Right atrium auricular region (tissue), 2 donors: ENCODE measurements at regions not wholly inside any gene's neighbourhood (a gene's known extent, or its start where the extent isn't known, plus 50 kb on each side); places are given as distances from the start of the nearest gene placed in this dataset.

ENCODE experiments used
- DNase-seq: peaks from one replicate; pipeline ENCODE4 v3.0.0-alpha.2; 2019; ENCODE audit warnings: low spot score
- H3K27ac ChIP-seq, 2 donors: fragments of 200-600 bp; sonication (generic); 1 replicate in 1 of 2; 2 replicates in 1 of 2; pipeline ENCODE4 v1.5.1; 2016 to 2019
- H3K27me3 ChIP-seq, 2 donors: fragments of 200-600 bp; sonication (generic); one replicate each; pipeline versions ENCODE4 v1.5.1 to v1.6.0; 2017 to 2019
- H3K36me3 ChIP-seq: fragments of 200-600 bp; sonication (generic); one replicate; pipeline ENCODE4 v1.5.1; 2016
- H3K4me1 ChIP-seq, 2 donors: fragments of 200-600 bp; sonication (generic); one replicate each; pipeline versions ENCODE4 v1.5.1 to v1.6.0; 2017 to 2019
- H3K4me3 ChIP-seq, 2 donors: fragments of 200-600 bp; sonication (generic); 1 replicate in 1 of 2; 2 replicates in 1 of 2; pipeline ENCODE4 v1.5.1; 2017 to 2019; ENCODE audit warnings: mild to moderate bottlenecking in 1 of 2, moderate library complexity in 1 of 2
- H3K9me3 ChIP-seq, 2 donors: fragments of 200-600 bp; sonication (generic); one replicate each; pipeline ENCODE4 v1.5.1; 2019
- CTCF ChIP-seq, 2 donors: fragments of 200-600 bp; sonication (generic); IDR thresholded peaks; one replicate each; pipeline ENCODE4 v1.5.1; 2019; ENCODE audit warnings: antibody characterized with exemption in 2 of 2

GRCh38 chr22:22072169-22072836 is 89.7 kb upstream of the TOP3B start:
- Histone ChIP-seq H3K4me3 (no peak overlapping the region), H3K27me3 (no peaks in the 10 kb centered on the region), H3K9me3 (no peaks in the 10 kb centered on the region), H3K36me3 (no peaks in the 10 kb centered on the region), H3K27ac (no peak overlapping the region), H3K4me1 (no peaks in the 10 kb centered on the region)
- no peak for DNase-seq
- TF ChIP-seq CTCF (IDR thresholded peaks at IDR 0.05), result no peak

GRCh38 chr22:22071455-22071854 is 88.9 kb upstream of the TOP3B start:
- H3K36me3 ChIP-seq, result no peaks in the 10 kb centered on the region
- DNase-seq, result no peak
- no peak overlapping the region for H3K27ac ChIP-seq
- no peaks in the 10 kb centered on the region for H3K27me3 ChIP-seq
- H3K4me1 ChIP-seq, result no peaks in the 10 kb centered on the region
- no peaks in the 10 kb centered on the region for H3K9me3 ChIP-seq
- no peak for TF ChIP-seq CTCF (IDR thresholded peaks at IDR 0.05)
- no peak overlapping the region for H3K4me3 ChIP-seq

- no peak overlapping the region for H3K4me3 ChIP-seq
- no peaks in the 10 kb centered on the region for H3K27me3 ChIP-seq
- DNase-seq, result no peak
- no peaks in the 10 kb centered on the region for H3K36me3 ChIP-seq
- TF ChIP-seq CTCF (IDR thresholded peaks at IDR 0.05), result no peak
- no peaks in the 10 kb centered on the region for H3K9me3 ChIP-seq
- no peak overlapping the region for H3K27ac ChIP-seq
- H3K4me1 ChIP-seq, result no peaks in the 10 kb centered on the region
These were observed 87.8 kb upstream of the TOP3B start for GRCh38 chr22:22070371-22070824.

GRCh38 chr22:22069450-22070370 is 87.1 kb upstream of the TOP3B start:
- Histone ChIP-seq H3K36me3 (no peaks in the 10 kb centered on the region), H3K9me3 (no peaks in the 10 kb centered on the region), H3K4me1 (no peaks in the 10 kb centered on the region), H3K27ac (no peak overlapping the region), H3K27me3 (no peaks in the 10 kb centered on the region), H3K4me3 (no peak overlapping the region)
- no peak for TF ChIP-seq CTCF (IDR thresholded peaks at IDR 0.05)
- no peak for DNase-seq

GRCh38 chr22:22068657-22069056 is 86.1 kb upstream of the TOP3B start:
- Histone ChIP-seq H3K4me3 (no peak overlapping the region), H3K9me3 (no peaks in the 10 kb centered on the region), H3K27ac (no peak overlapping the region), H3K27me3 (no peaks in the 10 kb centered on the region), H3K36me3 (no peaks in the 10 kb centered on the region), H3K4me1 (no peaks in the 10 kb centered on the region)
- no peak for DNase-seq
- TF ChIP-seq CTCF (IDR thresholded peaks at IDR 0.05), result no peak
